Adrenal gland (tissue), 9 donors: ENCODE measurements at regions not wholly inside any gene's neighbourhood (a gene's known extent, or its start where the extent isn't known, plus 50 kb on each side); places are given as distances from the start of the nearest gene placed in this dataset.

Experiments
- DNase-seq, 7 donors: peaks; one replicate each; pipeline ENCODE4 v3.0.0-alpha.2; 2019 to 2020
- H3K27ac ChIP-seq, 5 donors: fragments of 200-600 bp; sonication (generic) in 4 of 5; 1 replicate in 3 of 5; 2 replicates in 2 of 5; pipeline versions ENCODE4 v1.5.1 to v1.8.0; 2016 to 2020; ENCODE audit warnings: mild to moderate bottlenecking in 1 of 5
- H3K27me3 ChIP-seq: fragments of 200-600 bp; 2 replicates; pipeline ENCODE4 v1.8.0; 2021
- H3K36me3 ChIP-seq, 2 donors: fragments of 200-600 bp; replicated peaks in 1 of 2; 1 replicate in 1 of 2; 2 replicates in 1 of 2; pipeline versions ENCODE4 v1.5.1 to v1.8.0; 2018 to 2022
- H3K4me1 ChIP-seq, 2 donors: fragments of 200-600 bp; replicated peaks in 1 of 2; 1 replicate in 1 of 2; 2 replicates in 1 of 2; pipeline versions ENCODE4 v1.5.1 to v1.8.0; 2018 to 2021
- H3K4me3 ChIP-seq, 4 donors: fragments of 200-600 bp; sonication (generic) in 3 of 4; one replicate each; pipeline ENCODE4 v1.5.1; 2016 to 2018
- H3K9me3 ChIP-seq, 3 donors: fragments of 200-600 bp; sonication (generic) in 1 of 3; replicated peaks in 1 of 3; 1 replicate in 2 of 3; 2 replicates in 1 of 3; pipeline versions ENCODE4 v1.5.1 to v1.8.0; 2016 to 2021
- CTCF ChIP-seq, 6 experiments: fragments of 450-650 bp in 4 of 6; fragments of 200-600 bp in 2 of 6; sonication (generic) in 1 of 6; IDR thresholded peaks; 1 replicate in 5 of 6; 2 replicates in 1 of 6; pipeline versions ENCODE4 v1.5.1 to v1.8.0; 2016 to 2021; ENCODE audit warnings: antibody characterized with exemption in 6 of 6, mild to moderate bottlenecking in 2 of 6, moderate library complexity in 1 of 6
- POLR2A ChIP-seq, 2 donors: fragments of 450-650 bp; IDR thresholded peaks; one replicate each; pipeline ENCODE4 v1.6.1; 2017; ENCODE audit warnings: antibody characterized with exemption in 2 of 2, mild to moderate bottlenecking in 2 of 2, moderate library complexity in 1 of 2
- WGBS, 4 donors: extraction: QIAGEN DNeasy Blood & Tissue Kit in 2 of 4; methylation state at CpG; one replicate each; pipeline versions ENCODE4 v1.1.5 to v1.1.7; 2013 to 2017; 5-methylcytosine and 5-hydroxymethylcytosine counted together
- intact Hi-C, 2 donors: fragments of 100-400 bp; cut with DNase I; formaldehyde crosslinking; loops; one replicate each; pipeline versions ENCODE4 v1.14.1 to v1.15.0; 2022 to 2023
- donor health status: healthy with polysubstance abuse.
- donor health status: Bipolar disorder and iron deficiency.
- donor health status: DM: yes; HTN: yes; CAD: no.
- donor health status: DM: no; HTN: no; CAD: no.
- donor health status: DM: no; HTN: no; CAD: no.

DNA sequence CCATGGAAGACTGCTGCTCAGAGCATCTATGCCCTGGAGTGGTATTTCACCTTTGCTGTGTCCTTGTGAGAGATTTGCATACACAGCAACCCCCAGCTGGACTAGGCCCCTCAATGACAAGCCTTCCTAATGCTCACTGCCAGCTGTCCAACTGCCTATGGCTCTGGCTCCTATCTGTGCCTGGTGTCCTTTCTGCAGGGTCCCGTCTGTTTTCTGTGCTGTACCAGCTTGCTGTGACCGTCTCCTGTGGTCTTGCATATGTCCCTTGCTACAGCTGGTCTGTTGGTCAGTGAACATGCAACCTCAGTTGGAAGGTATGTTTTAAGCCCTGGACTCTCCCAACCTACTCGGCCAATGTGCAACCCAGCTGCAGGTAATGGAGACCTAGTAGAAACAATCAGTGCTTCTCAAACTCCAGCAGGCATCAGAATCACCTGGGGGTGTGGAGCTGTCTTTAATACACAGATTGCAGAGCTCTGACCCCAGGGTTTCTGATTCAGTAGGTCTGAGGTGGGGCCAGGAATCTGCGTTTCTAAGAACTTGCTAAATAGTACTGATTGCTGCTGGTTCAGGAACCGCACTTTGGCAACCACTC is 306.4 kb upstream of the ZNF32 start:
- intact Hi-C loops, result no loop called here

GRCh38 chr10:43953672-43954071 is 305.0 kb upstream of the ZNF32 start:
- no peaks in the 10 kb centered on the region for H3K9me3 ChIP-seq
- TF ChIP-seq CTCF (IDR thresholded peaks at IDR 0.05) (no peak), POLR2A (IDR thresholded peaks at IDR 0.05) (no peak)
- no peak overlapping the region for H3K4me3 ChIP-seq
- no peak overlapping the region for H3K27ac ChIP-seq
- WGBS, 4 donors, result 77 to 92% (median 83%) methylated on average over 3 of the region's 3 CpGs
- no peaks in the 10 kb centered on the region for H3K4me1 ChIP-seq
- no peaks in the 10 kb centered on the region for H3K27me3 ChIP-seq
- H3K36me3 ChIP-seq, result no peaks in the 10 kb centered on the region
- intact Hi-C loops, result no loop called here
- DNase-seq, result peak in 1 of 7 donors; percentile 6

More for the DNA sequence above, 306.4 kb upstream of the ZNF32 start:
- WGBS, 4 donors, result 84 to 96% (median 92%) methylated on average over 5 of the region's 5 CpGs
- Histone ChIP-seq H3K9me3 (no peaks in the 10 kb centered on the region), H3K36me3 (no peaks in the 10 kb centered on the region), H3K27ac (no peak overlapping the region), H3K4me1 (no peaks in the 10 kb centered on the region), H3K4me3 (no peak overlapping the region), H3K27me3 (no peaks in the 10 kb centered on the region)
- DNase-seq, result no peak
- TF ChIP-seq CTCF (IDR thresholded peaks at IDR 0.05), result no peak
- TF ChIP-seq POLR2A (IDR thresholded peaks at IDR 0.05), result no peak

- H3K27me3 ChIP-seq, result no peaks in the 10 kb centered on the region
Observed at GRCh38 chr10:43952760-43953159, 304.1 kb upstream of the ZNF32 start.

GRCh38 chr10:43949351-43949750 is 300.7 kb upstream of the ZNF32 start:
- no peak overlapping the region for H3K27ac ChIP-seq
- H3K9me3 ChIP-seq, result no peaks in the 10 kb centered on the region
- intact Hi-C loops, result no loop called here
- no peaks in the 10 kb centered on the region for H3K36me3 ChIP-seq
- no peaks in the 10 kb centered on the region for H3K4me1 ChIP-seq
- WGBS, 4 donors, result 46 to 54% (median 50%) methylated on average over 4 of the region's 4 CpGs
- no peak for DNase-seq
- no peak overlapping the region for H3K4me3 ChIP-seq
- H3K27me3 ChIP-seq, result no peaks in the 10 kb centered on the region
- no peak for TF ChIP-seq CTCF (IDR thresholded peaks at IDR 0.05)
- TF ChIP-seq POLR2A (IDR thresholded peaks at IDR 0.05), result no peak

More at GRCh38 chr10:43952760-43953159, 304.1 kb upstream of the ZNF32 start:
- TF ChIP-seq POLR2A (IDR thresholded peaks at IDR 0.05) (no peak), CTCF (IDR thresholded peaks at IDR 0.05) (no peak)
- Histone ChIP-seq H3K9me3 (no peaks in the 10 kb centered on the region), H3K4me1 (no peaks in the 10 kb centered on the region), H3K27ac (no peak overlapping the region), H3K36me3 (no peaks in the 10 kb centered on the region), H3K4me3 (no peak overlapping the region)
- intact Hi-C loops, result no loop called here
- WGBS, 4 donors, result 65 to 69% (median 68%) methylated on average over 1 of the region's 1 CpG
- DNase-seq, result peak in 1 of 7 donors; percentile 1
